Activated CD8-positive, alpha-beta memory T cell treated with anti-CD3 and anti-CD28 coated beads for 1 hour (primary cell): ENCODE measurements at regions not wholly inside any gene's neighbourhood (a gene's known extent, or its start where the extent isn't known, plus 50 kb on each side); places are given as distances from the start of the nearest gene placed in this dataset.
"Not testable (repeated sequence)": the region's sequence is repeated elsewhere in the genome, so short reads cannot be mapped to it uniquely, and the experiment has no call there.

ENCODE experiments used
- DNase-seq, 2 donors: peaks; one replicate each; pipeline ENCODE4 v3.0.0-alpha.2; 2020; ENCODE audit warnings: low read depth in 1 of 2; ENCODE audit errors: extremely low read depth in 1 of 2

- DNase-seq = no peak
These were observed 278.9 kb downstream of the ADGRL2 start for GRCh38 chr1:82079607-82080006.

GRCh38 chr1:82073659-82074058 lies 272.9 kb downstream of the ADGRL2 start:
- DNase-seq = no peak

DNA sequence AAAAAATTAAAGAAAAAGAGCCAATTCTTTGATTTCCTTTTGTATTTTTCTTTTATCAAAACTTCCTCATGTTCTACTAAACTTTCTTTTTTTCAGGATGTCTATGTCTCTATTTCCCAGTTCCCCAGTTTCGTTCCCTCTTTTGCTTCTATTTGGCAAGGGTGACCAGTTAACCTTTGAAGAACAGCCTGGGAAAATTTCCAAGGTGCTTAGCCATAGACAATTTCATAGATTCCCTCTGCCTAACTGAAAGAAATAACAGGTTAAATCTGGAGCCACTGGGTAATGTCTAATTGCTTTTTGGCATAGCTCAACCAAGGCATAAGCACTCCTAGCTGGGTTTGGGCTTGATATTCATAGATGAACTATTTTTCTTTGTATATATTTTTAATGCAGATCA lies 272.3 kb downstream of the ADGRL2 start:
- no peak for DNase-seq

DNA sequence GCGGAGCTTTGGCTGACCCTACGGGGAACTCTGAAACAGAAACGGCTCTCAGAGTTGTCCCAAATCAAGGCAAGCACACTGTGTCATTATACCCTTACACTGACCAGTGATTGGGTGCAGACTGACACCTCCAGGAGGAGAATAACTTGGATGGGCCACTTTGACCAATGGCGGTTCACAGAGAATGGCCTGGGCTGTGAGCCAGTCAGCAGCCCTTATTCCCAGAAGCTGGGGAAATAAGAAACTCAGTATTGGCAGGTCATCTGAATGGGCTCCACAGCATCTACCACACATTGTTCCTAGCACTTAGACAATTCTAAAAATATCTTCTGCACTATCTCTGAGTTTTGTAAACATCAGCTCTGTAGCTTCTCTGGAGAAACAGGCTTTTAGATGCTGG lies 265.2 kb downstream of the ADGRL2 start:
- DNase-seq = no peak

GRCh38 chr1:82064691-82065090 lies 264.0 kb downstream of the ADGRL2 start:
- DNase-seq = no peak

- no peak for DNase-seq
These were observed 261.5 kb downstream of the ADGRL2 start for GRCh38 chr1:82062206-82062605.

DNA sequence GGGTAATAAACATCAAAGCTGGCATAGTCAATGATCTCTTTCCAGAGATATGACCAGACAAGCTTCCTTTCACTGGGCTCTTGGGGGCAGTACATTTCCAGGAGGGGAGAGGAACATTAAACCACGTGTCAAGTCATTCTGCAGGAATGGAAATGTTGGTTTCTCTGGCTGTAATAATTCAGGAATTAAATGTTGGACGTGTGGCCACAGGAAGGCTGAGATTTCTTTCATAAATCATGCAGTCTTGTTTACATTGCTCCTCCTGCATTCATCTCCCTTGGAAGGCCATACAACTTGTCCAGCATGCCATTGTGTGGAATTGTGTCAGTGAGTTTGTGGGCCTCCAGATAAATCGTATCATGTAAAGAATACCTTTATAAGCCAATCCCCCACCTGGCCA lies 259.2 kb downstream of the ADGRL2 start:
- no peak for DNase-seq

DNA sequence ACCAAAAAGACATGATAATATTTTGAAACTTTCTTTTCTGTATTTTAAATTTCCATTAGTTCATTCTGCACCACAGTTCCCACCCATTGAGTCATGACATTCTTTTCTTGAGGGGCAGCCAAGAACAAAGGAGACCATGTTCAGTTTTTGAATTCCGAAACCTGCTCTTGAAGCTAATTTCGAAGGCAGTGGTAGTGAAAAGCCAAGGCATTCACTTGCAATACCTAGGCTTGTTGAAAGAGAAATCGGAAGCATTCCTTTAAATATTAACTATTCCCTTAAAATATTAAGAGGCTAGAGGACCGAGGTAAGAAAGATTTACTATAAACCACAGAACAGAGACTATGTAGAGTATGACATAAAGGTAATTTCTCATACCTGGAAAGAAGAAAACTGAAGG lies 256.3 kb downstream of the ADGRL2 start:
- no peak for DNase-seq

- not testable (repeated sequence) for DNase-seq
These were observed 254.6 kb downstream of the ADGRL2 start for GRCh38 chr1:82055375-82055774.

DNA sequence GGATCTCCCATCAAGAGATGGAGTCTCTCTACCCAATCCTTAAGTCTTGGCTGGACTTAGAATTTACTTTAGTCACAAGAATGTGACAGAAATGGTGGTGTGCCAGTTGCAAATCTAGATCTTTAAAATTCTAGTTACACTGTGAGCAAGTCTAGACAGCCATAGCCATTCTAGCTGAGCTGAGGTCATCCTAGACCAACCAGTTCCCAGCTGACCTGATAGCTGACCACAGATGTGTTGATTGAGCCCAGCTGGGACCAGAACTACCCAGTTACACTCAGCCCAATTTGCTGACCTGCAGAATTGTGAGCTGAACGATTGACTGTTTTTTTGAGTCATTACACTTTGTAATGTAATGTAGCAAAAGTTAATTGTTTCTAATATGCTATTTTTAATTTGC lies 251.8 kb downstream of the ADGRL2 start:
- no peak for DNase-seq

DNA sequence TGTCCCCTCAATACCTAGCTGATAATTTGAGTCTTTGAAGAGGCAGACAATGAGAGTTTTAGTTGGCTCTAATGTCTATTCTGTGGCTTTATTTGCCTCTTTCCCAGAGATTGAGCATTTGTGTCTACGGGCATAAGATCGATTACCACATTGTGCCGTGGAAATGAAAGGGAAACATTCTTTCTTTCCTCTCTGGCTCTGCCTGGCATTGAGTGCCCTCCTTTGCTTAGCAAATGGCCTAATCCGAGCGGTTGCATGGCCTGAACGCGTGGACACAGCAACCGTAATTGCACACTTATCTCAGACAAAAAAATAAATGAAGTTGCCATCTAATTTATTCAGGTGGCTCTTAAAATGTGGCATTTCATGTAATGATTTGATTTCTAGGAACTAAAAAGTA lies 247.9 kb downstream of the ADGRL2 start:
- DNase-seq = no peak

GRCh38 chr1:82045221-82045620 lies 244.5 kb downstream of the ADGRL2 start:
- no peak for DNase-seq

GRCh38 chr1:82044536-82044935 lies 243.8 kb downstream of the ADGRL2 start:
- DNase-seq = no peak

DNA sequence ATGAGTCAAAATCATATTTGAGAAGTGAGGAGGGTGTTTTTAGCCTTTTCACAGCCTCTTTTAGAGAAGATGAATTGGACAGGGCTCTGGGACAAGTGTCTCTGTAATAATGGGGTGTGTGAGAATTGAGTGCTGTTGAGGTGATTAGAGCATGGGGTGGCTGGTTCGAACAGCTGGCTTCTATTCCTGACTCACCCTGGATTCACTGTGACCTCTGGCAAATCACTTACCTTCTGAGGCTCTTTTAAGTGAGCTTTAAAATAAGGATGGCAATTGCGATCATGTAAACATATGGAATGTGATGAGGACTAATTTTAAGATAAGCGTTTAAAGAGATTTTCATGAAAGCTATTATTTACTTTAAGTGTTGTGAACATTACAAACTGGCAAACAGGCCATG lies 243.4 kb downstream of the ADGRL2 start:
- DNase-seq = no peak

DNA sequence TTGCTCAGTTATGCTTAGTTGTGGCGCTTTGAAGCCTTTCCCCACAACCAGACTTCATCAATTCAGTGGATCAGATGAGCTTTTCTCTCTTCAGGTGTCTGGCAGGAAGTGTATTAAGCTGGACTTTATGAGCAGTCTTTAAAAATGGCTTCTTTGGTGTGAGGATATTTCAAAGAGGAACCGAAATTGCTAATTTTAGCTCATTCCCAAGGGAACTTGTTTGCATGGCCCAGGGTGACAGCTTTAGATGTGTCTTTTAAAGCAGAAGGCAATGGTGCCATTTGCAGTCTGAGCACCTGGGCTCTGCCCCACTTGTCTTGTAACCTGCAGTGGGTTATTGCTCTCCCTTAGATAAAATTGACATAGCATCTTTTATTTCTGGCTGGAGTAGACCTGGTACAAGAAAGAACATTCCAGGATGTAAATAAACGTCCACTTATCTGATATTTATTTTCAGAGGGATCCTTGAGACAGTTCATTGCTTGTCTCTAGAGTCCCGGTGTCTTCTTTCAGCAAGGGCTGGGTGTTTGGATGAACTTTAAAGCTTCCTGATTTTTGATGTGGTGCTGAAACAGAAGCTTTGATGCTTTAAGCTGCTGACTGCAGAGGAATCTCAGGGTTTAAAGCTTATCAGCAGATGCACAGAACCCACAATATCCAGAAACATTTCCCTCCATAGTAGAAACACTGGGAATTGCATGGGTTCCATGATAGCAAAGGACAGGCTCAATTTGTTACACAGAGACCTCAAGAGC lies 241.7 kb downstream of the ADGRL2 start:
- no peak for DNase-seq
